NCI-H524 (cell line): ENCODE measurements at regions not wholly inside any gene's neighbourhood (a gene's known extent, or its start where the extent isn't known, plus 50 kb on each side); places are given as distances from the start of the nearest gene placed in this dataset.
"Not testable (repeated sequence)": the region's sequence is repeated elsewhere in the genome, so short reads cannot be mapped to it uniquely, and the experiment has no call there.

Source experiments
- DNase-seq, 2 experiments: peaks; one replicate each; lab custom pipeline; 2025; lab: John Stamatoyannopoulos, UW

DNA sequence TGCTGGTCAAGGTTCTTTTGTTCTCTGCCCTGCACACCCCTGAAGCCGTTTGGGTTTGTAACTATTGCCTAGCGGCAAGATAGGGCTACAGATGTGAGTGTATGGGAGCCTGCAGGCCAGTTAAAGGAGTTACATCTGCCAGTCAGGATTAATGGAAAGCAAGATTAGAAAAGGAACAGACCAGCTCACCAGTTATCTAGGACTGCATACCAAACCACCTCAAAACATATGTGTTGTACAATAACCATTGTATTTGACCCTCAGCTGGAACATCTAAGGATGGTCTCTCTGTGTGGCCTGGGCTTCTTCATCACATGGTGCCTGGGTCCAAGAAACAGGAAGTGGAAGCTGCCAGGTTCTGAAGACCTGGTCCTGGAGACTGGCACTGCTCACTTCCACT is 52.5 kb upstream of the FBXO28 start:
- peak in 1 of 2 experiments; percentile 5 for DNase-seq

GRCh38 chr1:224059897-224060427 is 53.9 kb upstream of the FBXO28 start:
- DNase-seq: no peak

GRCh38 chr1:224058303-224058702 is 55.6 kb upstream of the FBXO28 start:
- no peak for DNase-seq

DNA sequence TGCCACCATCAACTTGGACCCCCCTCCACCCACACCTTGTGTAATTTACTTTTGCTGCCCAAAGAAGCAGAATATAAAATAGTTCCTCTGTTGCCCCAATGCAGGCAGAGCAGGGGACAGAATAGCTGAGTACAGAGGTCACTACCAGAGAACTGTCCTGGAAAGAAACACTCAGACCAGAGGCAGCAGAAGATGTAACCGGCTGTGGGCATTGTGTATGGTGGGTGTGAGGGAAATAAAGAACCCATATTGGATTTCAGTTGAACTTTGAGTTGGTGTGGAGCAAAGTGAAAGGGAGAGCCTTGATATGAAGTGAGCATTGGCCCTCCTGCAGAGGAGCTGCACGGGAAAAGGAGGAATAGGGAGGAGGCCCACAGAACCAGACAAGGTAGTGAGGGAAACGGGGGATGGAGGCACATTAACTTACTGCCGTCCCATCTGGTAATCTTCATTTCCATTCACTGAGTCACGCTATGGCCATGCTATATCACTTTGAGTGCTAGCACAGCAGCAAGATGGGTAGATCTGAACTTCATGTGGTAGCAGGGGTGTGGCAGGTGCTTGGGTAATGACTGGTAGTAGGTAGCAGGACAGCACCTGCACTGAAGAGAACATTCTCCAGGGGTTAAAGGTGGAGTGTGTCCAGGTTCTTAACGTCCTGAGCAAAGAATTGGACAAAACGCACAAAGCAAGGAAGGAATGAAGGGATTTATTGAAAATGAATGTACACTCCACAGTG is 56.3 kb upstream of the FBXO28 start:
- no peak for DNase-seq

- no peak for DNase-seq
Observed at GRCh38 chr1:224054611-224055010, 59.3 kb upstream of the FBXO28 start.

GRCh38 chr1:224054012-224054411 is 59.9 kb upstream of the FBXO28 start:
- no peak for DNase-seq

DNA sequence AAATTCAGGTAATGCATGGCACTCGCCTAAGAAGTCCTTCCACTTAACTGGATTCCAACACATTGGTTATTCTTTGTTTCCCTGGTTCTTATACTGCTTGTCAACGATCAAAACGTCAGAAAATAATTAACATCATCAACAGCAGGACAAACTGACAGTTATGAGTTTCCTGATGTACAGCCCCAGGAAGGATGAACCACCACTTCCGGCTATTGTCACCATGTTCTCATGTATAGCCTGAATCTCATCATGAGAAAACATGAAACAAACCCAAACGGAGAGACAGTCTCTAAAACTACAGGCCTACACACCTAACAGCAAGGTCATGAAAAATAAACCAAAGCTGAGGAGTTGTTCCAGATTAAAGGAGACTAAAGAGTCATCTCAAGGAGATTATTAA is 60.5 kb upstream of the FBXO28 start:
- DNase-seq: no peak

DNA sequence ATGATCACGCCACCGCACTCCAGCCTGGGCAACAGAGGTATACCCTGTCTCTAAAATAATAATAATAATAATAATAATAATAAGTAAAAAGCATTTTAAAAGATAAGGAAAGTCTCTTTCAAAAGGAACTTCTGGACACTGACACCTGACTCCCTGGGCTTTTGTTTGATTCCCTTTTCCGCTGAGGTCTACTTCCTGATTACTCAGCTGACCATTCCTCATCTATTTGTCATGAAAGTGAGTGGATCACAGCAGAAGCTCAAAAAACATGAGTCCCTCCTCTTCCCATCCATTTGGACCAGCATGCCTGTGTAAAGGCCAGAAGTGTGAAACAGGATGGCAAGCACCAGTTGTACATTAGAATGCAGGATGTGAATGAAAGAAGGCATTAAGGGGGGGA is 61.1 kb upstream of the FBXO28 start:
- no peak for DNase-seq

DNA sequence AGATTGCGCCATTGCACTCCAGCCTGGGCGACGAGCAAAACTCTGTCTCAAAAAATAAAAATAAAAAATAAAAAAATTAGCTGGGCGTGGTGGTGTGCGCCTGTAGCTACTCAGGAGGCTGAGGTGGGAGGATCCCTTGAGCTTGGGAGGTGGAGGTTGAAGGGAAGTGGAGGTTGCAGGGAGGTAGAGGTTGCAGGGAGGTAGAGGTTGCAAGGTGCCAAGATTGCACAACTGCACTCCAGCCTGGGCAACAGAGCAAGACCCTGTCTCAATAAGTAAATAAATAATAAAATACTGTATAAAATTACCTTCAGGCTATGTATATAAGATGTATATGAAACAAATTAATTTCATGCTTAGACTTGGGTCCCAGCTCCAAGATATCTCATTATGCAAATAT is 62.1 kb upstream of the FBXO28 start:
- not testable (repeated sequence) for DNase-seq

- no peak for DNase-seq
Observed at GRCh38 chr1:224051086-224051406, 62.9 kb upstream of the FBXO28 start.

DNA sequence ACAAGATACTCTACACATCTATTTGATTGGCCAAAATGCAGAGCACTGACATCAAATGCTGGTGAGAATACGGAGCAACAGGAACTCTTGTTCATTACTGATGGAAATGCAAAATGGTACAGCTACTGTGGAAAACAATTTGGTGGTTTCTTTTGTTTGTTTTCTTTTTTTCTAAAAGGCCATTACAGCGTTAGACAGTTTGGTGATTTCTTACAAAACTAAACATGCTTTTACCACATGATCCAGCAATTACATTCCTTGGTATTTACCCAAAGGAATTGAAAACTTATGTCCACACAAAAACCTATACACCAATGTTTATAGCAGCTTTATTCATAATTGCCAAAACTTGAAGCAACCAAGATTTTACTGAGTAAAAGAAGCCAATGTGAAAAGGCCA is 66.4 kb upstream of the FBXO28 start:
- DNase-seq: no peak

DNA sequence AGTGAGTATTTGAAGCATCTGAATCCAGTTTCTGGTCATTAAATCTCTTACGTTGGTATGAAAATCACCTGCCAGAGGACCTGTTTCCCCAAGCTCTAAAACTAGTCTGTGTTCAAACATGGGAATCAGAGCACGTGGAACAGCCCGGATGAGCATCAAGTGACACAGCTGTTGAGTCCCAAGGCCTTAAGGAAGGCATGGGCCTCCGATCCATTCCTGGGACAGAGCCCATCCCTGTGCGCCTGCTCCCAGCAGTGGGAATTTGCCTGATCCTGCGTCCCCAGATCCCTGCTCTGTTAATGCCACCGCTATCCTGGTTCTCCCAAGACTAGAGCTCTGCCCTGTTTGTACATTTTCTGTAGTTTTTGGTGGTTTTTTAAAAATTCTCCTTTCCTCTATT is 68.4 kb upstream of the FBXO28 start:
- no peak for DNase-seq

GRCh38 chr1:224044420-224044819 is 69.5 kb upstream of the FBXO28 start:
- DNase-seq: no peak

GRCh38 chr1:224042557-224043118 is 71.3 kb upstream of the FBXO28 start:
- DNase-seq: no peak

- no peak for DNase-seq
Observed at GRCh38 chr1:224041032-224041431, 72.9 kb upstream of the FBXO28 start.

DNA sequence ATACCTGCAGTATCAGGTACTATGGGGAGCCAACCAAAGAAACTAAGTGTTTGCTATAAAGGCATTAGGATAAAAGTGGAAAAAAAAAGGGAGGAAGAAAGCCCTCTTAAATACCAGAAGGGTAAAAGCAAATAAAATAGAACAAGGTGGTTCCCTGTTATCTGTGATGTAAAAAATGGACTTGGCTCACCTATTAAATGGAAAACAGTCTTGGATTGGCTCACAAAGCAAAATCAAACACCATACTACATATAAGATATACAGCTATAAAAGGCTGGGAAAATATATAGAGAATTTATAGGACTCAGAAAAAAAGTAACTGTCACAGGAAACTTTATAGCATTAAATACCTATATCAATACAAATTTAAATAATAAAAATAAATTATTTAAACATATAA is 73.5 kb upstream of the FBXO28 start:
- not testable (repeated sequence) for DNase-seq

DNA sequence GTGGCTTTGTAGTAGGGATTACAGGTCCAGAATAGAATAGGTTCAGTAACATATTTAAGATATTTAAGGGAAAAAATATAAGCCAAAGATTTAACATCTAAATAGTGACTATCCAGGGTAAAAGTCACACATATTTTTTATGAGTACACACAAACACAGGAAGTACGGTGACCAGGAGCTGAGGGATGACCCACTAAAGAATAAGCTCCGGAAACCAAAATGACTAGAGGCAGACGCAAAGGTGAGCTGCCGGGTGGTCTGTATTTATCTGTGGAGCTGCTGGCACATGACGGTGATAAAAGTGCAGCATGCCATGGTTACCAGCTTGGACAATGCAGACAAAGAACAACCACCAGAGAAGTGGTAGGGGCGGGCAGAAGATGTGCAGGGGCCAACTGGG is 73.9 kb upstream of the FBXO28 start:
- DNase-seq: not testable (repeated sequence)

DNA sequence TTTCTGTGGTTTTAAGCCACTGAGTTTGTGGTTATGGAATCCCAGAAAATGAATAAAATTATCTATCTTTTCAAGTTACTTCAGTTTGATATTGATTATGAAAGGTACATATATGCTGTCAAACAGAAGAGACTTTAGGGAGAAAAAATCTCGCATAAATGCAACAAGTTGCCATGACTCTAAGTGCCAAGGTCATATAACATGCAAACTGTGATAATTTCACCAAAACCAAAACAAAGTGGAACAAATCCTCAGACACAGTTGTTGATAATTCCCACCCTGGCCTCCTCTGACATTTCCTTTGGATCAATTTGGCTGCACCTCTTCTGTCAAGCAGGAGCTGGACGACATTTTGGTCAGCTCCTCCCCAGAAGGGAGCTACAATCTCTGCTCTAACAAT is 75.1 kb upstream of the FBXO28 start:
- DNase-seq: not testable (repeated sequence)

DNA sequence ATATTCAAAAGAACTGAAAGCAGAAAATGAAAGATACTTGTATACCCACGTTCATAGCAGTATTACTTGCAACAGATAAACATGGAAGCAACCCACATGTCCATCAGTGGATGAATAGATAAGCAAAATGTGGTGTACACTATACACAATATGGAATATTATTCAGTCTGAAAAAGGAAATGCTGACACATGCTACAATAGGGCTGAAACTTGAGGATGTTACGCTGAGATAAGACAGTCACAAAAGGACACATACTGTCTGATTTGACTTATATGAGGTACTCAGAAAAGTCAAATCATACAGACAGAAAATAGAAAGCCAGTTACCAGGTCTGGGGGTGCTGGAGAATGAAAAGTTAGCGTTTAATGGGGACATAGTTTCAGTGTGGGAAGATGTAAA is 76.5 kb upstream of the FBXO28 start:
- DNase-seq: not testable (repeated sequence)

- not testable (repeated sequence) for DNase-seq
Observed at GRCh38 chr1:224032608-224033276, 81.2 kb upstream of the FBXO28 start.

- not testable (repeated sequence) for DNase-seq
Observed at GRCh38 chr1:224031986-224032385, 81.9 kb upstream of the FBXO28 start.

DNA sequence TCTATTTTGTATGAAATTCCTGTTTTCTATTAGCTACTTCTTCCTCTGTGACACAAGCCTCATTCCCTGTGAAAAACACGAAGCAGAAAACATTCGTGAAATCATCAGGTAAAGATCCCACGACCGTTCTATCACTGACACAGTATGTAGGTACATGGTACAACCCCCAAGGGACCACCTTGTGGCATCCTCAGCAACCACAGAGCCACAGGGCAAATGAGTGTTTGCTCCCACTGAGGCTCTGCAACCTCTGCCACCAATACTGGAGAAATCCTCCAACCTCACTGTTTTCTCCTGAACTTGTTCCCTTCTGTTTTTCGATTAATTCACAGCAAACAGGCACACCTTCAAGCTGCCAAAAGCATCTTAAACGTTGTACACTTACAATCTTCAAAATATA is 83.7 kb upstream of the FBXO28 start:
- not testable (repeated sequence) for DNase-seq
